Cardiac muscle cell (in vitro differentiated cells and primary cell): ENCODE measurements at regions not wholly inside any gene's neighbourhood (a gene's known extent, or its start where the extent isn't known, plus 50 kb on each side); places are given as distances from the start of the nearest gene placed in this dataset.

Experiments used
- DNase-seq, 2 donors: peaks; one replicate each; pipeline versions ENCODE4 v3.0.0 to v3.0.0-alpha.2; 2010 to 2017; ENCODE audit warnings: low read depth in 1 of 2, low spot score in 1 of 2
- H3K27ac ChIP-seq: fragments of 200-600 bp; sonication (generic); 2 replicates; pipeline ENCODE4 v1.5.1; 2016
- H3K27me3 ChIP-seq: fragments of 200-600 bp; sonication (generic); 2 replicates; pipeline ENCODE4 v1.6.0; 2016; ENCODE audit warnings: control low read depth
- H3K36me3 ChIP-seq: fragments of 200-600 bp; sonication (generic); 2 replicates; pipeline ENCODE4 v1.5.1; 2016; ENCODE audit warnings: control low read depth
- H3K4me1 ChIP-seq: fragments of 200-600 bp; sonication (generic); 2 replicates; pipeline ENCODE4 v1.8.1; 2017; ENCODE audit warnings: low read depth, mild to moderate bottlenecking, mixed run types
- H3K4me3 ChIP-seq: fragments of 200-600 bp; sonication (generic); 2 replicates; pipeline ENCODE4 v1.5.1; 2016; ENCODE audit warnings: mild to moderate bottlenecking
- H3K9me3 ChIP-seq: fragments of 200-600 bp; sonication (generic); 2 replicates; pipeline ENCODE4 v1.5.1; 2017; ENCODE audit warnings: low read depth, mild to moderate bottlenecking, control low read depth
- CTCF ChIP-seq: IDR thresholded peaks from 2 replicates; pipeline ENCODE4 v1.5.1; 2012; ENCODE audit warnings: low read depth, mild to moderate bottlenecking, low read length

GRCh38 chr11:115017529-115017928 lies 339.2 kb downstream of the NXPE2 start:
- Histone ChIP-seq H3K36me3 (no peaks in the 10 kb centered on the region), H3K27ac (no peak overlapping the region), H3K4me1 (no peaks in the 10 kb centered on the region), H3K27me3 (no peaks in the 10 kb centered on the region), H3K4me3 (no peak overlapping the region), H3K9me3 (no peaks in the 10 kb centered on the region)
- no peak for TF ChIP-seq CTCF
- DNase-seq: no peak

- no peaks in the 10 kb centered on the region for H3K36me3 ChIP-seq
- no peak overlapping the region for H3K27ac ChIP-seq
- no peaks in the 10 kb centered on the region for H3K27me3 ChIP-seq
- H3K4me3 ChIP-seq: no peak overlapping the region
- H3K9me3 ChIP-seq: no peaks in the 10 kb centered on the region
- no peak for DNase-seq
- no peaks in the 10 kb centered on the region for H3K4me1 ChIP-seq
- no peak for TF ChIP-seq CTCF
Measured at GRCh38 chr11:115030166-115030565, 351.8 kb downstream of the NXPE2 start.

GRCh38 chr11:115036406-115037180 lies 358.3 kb downstream of the NXPE2 start:
- Histone ChIP-seq H3K9me3 (no peaks in the 10 kb centered on the region), H3K36me3 (no peaks in the 10 kb centered on the region), H3K4me3 (no peak overlapping the region), H3K27ac (no peak overlapping the region), H3K27me3 (no peaks in the 10 kb centered on the region), H3K4me1 (no peaks in the 10 kb centered on the region)
- no peak for DNase-seq
- no peak for TF ChIP-seq CTCF

- Histone ChIP-seq H3K27me3 (no peaks in the 10 kb centered on the region), H3K9me3 (no peaks in the 10 kb centered on the region), H3K36me3 (no peaks in the 10 kb centered on the region), H3K27ac (no peak overlapping the region), H3K4me3 (no peak overlapping the region), H3K4me1 (no peaks in the 10 kb centered on the region)
- TF ChIP-seq CTCF: no peak
- DNase-seq: peak in 1 of 2 donors; percentile 8
Measured at GRCh38 chr11:115042002-115042401, 363.7 kb downstream of the NXPE2 start.

GRCh38 chr11:115047631-115048030 lies 369.3 kb downstream of the NXPE2 start:
- Histone ChIP-seq H3K36me3 (no peaks in the 10 kb centered on the region), H3K27me3 (no peaks in the 10 kb centered on the region), H3K4me3 (no peak overlapping the region), H3K27ac (no peak overlapping the region), H3K4me1 (no peaks in the 10 kb centered on the region), H3K9me3 (no peaks in the 10 kb centered on the region)
- TF ChIP-seq CTCF: no peak
- DNase-seq: no peak
